ENCODE measurements at regions not wholly inside any gene's neighbourhood (a gene's known extent, or its start where the extent isn't known, plus 50 kb on each side); places are given as distances from the start of the nearest gene placed in this dataset.

GRCh38 chr10:3857318-3857717 is 72.3 kb upstream of the KLF6 start:
- TF ChIP-seq EP300 (IDR thresholded peaks at IDR 0.05) (no peak), CTCF (IDR thresholded peaks at IDR 0.05) (no peak)
